B cell (primary cell): ENCODE measurements at regions not wholly inside any gene's neighbourhood (a gene's known extent, or its start where the extent isn't known, plus 50 kb on each side); places are given as distances from the start of the nearest gene placed in this dataset.

Experiments
- CTCF ChIP-seq: fragments of 200-600 bp; IDR thresholded peaks from one replicate; pipeline ENCODE4 v1.8.0; 2022; ENCODE audit warnings: antibody characterized with exemption, mild to moderate bottlenecking
- EZH2 ChIP-seq: IDR thresholded peaks from 2 replicates; pipeline ENCODE4 v1.6.1; 2012; ENCODE audit warnings: borderline replicate concordance, low read depth, mild to moderate bottlenecking, moderate library complexity, low read length; ENCODE audit not compliant: insufficient read depth, poor library complexity, severe bottlenecking

- TF ChIP-seq CTCF (no peak), EZH2 (no peak)
Observed at GRCh38 chr2:21996339-21996738, 872.6 kb downstream of the TDRD15 start.
